GM19467 (cell line): ENCODE measurements at regions not wholly inside any gene's neighbourhood (a gene's known extent, or its start where the extent isn't known, plus 50 kb on each side); places are given as distances from the start of the nearest gene placed in this dataset.

Experiments
- ATAC-seq: cut with Tn5 transposase; IDR thresholded peaks from one replicate; pipeline ENCODE4 v1.9.1; 2021; ENCODE audit warnings: mild to moderate bottlenecking, moderate library complexity; ENCODE audit not compliant: unreplicated experiment

DNA sequence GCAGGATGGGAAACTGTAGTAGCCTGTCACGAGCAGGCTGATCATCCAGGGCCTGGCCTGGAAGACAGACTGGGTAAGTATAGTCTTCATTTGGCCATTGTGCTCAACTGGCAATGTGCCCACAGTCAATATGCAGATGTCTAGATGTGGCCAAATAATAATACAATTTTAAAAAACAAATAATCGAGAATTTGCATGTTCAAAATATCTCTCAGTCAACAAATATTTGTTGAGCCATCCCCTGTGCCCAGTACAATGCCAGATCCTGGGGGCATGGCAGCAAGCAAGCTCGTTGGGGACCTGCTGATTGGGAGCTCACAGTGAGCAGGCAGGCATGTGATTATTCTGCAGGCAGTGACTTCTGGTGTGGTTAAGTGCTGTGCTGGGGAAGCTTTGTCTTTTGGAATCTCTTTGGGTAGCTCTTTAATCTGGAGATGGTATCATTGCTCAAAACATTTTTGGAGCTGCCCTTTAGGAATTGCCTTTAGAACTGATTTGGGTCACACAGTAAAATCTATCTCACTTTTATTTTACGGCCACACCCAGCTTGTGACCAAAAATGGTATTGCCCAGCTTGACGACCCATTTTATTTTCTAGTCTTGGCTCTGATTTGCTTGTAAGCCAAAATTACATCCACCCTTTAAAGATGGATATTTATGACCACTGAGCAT, 92.2 kb downstream of the PLCE1 start:
- ATAC-seq = no peak

DNA sequence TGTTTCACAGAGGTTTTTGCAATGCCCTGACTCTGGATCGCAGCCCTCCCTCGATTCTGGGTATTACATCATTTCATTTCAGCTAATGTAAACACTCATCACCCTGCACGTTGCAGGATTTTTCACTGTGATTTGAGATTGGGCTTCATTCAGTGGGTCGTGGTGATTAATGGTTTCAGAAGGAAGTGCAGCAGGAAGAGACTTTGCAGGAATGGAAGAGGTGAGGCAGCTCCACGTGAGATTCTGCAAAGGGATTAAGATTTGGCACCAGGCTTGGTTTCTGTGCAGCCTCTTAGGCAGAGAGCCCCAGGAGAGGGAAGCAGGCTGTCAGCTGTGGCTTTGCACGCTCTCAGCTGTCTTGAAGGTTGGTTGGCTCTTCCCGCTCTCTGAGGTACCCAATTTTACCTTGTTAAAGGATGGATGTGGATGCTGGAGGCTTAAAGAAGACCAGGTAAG, 95.2 kb downstream of the PLCE1 start:
- no peak for ATAC-seq

DNA sequence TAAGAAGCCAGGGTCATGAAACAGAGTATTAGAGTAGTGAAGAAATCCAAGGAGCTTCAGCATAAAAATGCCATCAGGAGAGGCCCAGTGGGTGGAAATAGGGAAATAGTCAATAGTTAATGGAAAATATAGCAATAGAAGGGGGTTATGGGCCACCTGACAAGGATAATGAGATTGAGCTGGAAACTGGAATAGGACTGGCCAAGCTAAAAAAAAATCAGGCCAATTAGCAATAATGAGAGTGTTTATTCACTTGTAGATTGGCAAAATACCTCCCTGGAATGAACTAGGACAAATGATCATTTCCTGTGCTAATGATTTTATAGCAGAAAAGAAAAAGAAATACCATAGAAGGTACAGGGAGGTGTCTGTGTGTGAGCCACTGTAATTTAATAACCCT, 97.9 kb downstream of the PLCE1 start:
- no peak for ATAC-seq

DNA sequence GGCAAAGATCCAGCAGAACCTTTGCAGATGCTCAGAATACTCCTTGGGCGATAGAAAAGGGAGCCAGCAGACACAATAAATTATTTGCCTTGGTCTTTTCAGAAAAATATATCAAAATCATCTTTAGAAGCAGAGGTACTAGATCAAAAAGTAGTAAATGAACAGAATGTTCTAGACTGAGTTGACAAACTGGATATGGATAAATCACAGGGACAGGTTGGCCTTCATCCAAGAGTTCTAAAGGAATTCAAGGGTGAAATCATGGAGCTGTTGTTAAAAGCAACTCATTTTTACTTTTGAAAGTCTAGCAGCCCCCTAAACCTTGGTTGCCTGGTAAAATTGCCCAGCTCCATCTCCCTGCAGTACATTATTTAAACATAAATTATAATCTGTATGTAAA, 99.1 kb downstream of the PLCE1 start:
- ATAC-seq = no peak

DNA sequence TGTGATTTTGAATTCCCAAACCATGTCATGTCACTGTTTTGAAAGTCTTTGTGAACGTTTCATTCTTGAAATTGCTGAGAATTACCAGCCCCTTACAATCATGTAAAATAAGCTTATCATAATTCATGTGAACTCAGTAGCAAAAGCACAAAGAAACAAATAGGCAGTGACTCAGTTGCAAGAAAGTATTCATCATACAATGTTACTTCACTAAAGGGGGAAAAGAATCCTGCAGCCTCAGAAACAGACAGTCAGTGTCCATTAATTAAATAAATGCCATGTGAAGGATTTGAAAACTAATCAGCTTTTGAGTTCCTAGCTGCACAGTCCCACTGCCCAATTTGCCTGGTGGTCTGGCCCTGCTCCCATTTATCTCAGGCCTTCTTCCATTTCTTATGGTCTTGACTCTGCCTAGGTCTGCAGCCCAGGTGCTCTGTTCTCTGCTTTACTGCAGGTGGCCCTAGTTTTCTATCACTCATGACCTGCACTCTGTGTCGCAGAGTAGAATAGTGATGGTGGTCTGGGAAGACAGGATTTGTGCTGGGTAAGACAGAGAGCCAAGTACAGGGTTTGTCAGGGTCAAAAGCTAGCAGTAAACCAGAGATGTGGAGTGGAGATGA, 99.7 kb downstream of the PLCE1 start:
- no peak for ATAC-seq

DNA sequence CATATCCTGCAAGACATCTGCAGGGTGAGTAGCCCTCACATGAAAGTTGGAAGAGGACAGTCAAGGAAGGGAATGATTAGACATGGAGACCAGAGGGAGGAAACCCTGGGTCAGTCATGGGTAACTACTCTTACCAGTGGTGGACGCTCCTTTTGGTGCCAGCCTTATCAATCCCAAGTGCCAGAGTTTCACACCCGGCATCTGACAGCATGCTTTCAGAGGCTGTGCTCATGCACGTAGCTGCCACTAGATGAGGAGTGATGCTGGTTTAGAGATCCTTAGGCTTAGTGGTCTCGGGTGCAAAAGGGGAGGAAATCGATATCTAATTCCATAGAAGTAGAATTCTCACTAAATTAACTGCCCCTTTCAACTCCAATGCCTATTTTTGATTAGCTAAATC, 100.8 kb downstream of the PLCE1 start:
- ATAC-seq = no peak

DNA sequence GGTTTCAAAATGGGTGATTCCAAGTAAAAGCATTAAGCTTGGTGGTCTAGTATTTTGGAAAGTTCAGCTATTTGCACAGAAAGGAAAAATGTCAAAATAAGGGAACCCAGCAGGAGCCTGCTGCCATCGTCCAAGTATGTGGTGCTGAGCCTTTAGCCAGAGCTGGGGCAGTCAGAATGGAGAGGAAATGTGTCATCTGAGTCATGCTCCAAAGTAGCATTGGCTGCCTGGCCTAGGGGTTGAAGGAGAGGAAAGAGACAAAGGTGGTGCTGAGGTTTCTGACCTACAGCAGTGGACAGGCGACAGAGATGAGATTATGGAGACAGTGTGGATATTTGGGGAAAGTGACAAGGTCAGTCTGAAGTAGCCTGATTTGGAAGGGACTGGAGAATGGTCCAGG, 103.9 kb downstream of the PLCE1 start:
- no peak for ATAC-seq

DNA sequence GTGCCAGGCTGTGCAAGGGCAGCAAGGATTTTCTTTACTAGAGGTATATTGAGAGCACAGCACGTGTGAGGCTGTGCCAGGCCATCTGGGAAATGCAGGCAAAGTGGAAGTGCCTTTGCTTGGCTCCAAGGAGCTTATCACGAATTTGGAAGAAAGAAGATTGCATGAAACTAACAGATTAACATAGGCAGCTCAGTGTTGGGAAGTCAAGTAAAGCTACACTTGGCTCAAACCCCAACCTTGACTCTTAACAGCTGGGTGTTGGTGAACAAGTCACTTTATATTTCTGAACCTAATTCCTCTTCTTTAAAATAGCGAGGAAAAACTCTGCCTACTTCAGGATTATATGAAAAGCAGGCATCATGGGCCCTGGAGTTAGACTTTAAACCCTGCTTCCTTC, 105.2 kb downstream of the PLCE1 start:
- ATAC-seq = no peak

DNA sequence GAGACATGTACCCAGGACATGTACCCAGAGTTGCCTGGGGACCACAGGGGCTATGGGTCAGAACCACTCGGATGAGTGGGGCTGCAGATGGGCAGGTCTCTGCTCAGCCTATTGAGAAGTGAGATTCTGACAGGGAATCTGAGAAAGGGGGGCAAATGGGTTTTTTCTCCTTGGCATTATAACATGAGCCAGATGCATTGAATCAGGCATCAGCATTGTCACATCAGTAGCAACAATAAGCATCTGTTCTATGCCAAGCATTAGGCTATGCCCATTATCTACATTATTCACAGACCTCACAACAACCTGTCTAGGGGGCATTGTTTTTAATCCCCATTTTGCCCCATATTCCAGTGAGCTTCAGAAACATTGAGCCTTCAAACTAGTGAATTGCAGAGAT, 108.2 kb downstream of the PLCE1 start:
- ATAC-seq = no peak

DNA sequence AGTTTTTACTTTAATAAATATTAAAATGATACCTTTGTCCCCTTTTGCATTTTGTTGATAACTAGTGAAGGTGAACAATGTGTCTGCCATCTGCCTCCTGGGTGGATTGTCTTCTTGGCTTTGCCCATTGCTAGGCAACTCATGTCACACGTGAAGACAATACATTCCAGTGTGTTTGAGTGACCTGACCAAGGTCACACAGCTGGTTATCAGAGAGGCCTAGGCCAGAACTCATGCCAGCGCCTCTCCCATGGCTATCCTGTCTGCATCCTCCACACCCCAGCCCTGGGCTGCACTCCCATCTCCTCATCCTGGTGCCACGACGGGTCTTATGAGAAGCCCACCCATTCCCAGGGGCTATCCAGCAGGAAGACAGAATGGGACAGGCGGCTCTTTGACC, 108.7 kb downstream of the PLCE1 start:
- ATAC-seq = no peak

DNA sequence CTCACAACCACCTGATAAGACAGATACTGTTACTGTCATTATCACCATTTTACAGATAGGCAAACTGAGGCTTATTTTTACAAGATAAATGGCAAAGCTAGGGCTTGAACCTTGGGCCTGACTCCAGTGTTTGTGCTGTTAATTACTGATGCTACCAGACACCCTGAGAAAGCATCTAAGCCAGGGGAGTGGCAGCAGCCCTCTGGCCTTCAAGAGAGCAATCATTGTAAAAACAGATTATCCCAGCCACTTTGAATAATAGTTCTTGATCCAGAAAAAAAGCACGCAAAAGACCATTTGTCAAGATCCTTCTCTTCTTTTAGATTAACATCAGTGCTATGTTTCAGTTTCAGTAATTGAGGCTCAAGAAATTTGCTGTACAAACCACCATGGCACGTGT, 109.5 kb downstream of the PLCE1 start:
- ATAC-seq = no peak

DNA sequence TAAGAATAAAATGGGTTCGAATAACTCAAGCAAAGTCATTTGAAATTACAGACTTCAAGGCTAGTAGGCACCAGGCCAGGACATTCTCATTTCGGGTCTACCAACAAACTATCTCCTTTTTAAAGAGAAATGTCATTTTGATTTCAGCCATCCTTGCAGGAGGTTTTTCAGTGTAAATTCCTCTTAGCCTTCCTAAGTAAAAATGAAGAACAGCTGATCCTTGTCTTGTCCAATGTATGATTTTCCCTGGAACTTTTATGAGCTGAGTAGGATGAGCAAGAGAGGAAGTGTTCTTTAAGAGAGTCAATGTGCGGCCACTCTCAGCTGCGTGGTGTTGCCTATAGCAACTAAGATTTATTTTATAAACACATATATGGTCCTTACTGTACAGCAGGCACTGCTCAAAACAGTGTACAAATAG, 110.1 kb downstream of the PLCE1 start:
- ATAC-seq = no peak

DNA sequence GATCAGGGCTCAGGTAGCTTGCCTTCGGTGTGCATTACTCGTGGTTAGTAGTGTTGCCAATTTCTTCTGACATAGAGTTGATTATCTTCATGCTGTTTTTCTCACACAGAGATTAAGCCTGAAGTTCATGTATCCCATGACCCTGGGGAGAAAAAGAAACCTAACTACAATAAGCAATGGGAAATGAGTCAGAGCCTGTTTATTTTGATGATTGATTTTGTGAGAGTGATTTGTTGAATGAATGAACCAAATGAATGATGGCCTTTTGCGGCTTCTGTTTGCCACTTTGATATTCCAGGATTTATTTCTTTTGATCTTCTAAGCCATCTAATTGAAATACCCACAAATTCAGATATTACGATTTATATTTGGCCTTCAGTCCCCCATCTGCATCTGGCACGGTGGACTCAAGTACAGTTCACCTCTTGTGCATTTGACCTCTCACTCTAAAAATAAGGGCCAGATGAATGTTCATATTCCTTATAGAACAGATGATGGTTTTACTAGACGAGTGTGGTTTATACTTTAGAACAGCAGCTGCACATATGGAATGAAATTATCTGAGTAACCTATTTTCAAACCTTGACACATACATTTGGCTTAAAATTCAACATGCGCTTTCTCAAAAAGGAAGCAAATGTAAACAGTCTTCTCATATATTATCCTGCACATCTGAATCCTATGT, 110.7 kb downstream of the PLCE1 start:
- ATAC-seq = no peak

DNA sequence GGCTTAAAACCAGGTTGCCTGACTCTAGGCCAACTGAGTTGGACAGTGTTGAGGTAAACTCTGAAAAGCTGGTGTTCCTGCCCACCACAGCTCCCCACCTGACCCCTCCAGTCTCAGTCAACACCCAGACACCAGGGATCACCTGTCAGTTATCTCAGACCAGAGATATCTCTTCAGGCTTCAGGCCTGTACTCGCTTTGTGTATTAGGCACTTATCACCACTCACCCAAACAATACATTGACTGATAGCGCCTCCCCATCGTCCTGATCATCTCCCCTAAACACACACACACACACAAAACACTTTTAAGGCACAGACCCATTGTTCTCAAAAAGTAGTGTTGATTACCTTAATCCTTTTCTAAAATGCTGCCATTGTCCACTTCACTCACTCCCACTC, 111.5 kb downstream of the PLCE1 start:
- no peak for ATAC-seq

DNA sequence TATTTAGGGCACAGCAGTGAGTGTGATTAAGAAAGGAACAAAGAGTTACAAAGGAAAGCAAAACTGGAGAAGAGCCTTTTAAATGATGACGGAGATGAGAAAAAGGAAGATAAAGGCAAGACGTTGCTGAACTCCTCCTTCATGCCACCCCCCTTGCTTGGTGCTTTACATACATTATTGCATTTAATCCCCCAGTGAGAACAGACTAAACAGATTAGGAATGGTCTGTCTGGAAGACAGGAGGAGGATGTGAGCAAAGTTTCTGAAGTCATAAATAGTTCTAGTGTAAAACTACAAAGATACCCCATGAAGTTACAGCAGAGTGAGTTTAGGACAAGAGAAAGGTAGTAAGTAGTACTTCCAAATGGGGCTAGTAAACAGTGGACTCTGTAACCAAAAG, 113.5 kb downstream of the PLCE1 start:
- no peak for ATAC-seq

DNA sequence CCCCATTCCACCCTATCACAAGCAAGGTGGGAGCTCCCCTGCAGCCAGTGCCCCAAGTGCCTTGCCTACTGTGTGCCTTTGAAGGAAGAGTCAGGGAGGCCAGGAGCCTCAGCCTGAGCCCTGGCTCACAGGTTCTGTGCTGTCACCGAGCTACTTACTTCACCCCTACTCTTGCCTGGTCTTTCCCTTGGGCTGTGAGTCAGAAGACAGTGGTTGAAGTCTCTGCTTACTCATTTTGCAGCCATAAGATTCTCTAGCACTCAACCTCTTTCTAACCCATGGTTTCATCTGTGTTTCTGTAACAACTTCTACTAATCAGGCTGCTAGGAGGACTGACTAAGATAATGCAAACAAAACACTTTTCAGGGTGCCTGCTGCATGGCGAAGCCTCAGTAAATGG, 114.5 kb downstream of the PLCE1 start:
- ATAC-seq = no peak

DNA sequence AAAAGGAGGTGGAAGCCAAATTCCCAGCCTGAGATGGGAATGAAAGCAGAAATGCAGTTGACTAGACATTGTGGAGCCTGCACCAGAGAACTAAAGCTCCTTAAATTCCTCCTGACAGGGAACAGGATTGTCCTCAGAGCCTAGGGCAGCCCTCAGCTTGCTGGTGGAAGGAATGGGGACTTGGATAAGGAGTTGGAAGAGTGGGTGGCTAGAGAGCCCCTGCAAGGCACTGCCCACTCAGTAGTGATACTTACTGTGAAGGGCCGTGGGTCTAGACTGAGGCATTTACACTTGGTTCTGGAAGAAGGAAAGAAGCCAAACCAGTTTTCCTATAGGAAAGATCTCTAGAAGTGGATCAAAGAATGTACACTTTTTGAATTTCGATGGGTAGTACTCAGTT, 117.6 kb downstream of the PLCE1 start:
- ATAC-seq = no peak

DNA sequence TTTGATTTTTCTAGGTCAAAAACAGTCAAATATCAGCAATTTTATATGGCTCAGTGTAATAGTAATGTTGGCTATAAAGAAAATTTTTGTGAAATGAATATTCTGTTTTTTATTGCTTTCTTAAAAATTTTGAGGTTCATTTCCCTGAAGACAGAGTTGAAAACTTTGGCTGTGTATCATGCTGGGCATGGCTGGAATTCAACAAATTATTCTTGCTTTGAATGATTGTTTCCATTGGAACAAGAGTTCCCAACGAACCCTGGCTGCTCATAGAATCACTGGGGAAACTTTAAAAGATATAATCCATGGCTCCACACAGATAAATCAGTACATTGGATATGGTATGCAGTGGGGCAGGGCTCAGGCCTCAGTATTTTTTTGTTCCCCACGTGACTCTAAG, 118.6 kb downstream of the PLCE1 start:
- ATAC-seq = no peak

DNA sequence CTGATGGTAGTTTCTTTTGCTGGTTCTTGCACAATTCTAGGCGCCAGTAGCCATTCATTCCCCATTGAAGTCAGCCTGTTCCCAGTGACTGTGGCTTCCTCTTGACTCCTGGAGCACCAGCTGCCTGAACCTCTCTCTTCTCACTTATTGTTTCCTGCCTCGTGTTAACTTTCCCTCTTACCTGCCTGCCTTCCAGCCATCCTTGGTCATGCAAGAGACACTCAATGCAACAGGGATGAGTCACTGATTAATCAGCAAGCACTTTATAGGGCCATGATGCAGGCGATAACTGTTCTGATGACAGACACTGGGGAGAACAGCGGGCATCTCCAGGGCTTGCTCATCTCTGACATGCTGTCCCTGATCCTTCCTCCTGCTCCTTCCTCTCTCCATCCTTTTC, 122.0 kb downstream of the PLCE1 start:
- ATAC-seq = no peak

DNA sequence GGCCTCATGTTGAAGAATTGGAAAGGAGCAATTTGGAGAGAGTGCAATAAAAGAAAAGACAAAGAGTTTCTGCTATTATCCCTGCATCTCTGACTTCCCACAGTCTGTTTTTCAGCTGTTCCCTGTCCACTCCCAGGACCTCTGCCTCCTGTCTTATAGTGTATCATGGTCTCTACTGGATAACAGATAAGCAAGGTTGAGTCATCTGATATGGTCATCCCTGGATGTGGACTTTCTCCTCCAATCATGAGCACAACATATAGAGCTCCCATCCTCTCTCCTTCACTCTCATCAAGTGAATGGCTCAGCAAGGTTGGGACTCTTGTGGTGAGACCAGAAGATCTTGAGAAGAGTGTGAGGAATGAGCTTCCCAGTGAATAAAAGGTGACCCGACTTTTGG, 123.1 kb downstream of the PLCE1 start:
- no peak for ATAC-seq

DNA sequence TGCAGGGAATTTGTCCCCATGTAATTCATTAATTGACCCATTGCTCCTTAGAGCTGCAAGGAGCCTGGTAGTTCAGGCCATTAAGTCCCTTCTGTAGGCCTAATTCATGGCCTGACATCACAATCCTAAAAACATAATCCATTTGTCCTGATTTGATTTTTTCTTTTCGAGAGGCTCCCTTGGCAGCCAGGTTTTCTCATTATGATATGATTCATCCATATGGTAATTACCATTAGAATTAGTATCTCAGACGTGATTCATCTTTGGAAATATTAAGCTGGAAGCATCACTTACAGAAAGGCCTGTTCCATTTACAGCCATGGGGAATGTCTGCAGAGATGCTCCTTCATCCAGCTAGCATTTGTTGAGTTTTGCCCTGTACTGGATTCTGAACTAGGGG, 128.5 kb downstream of the PLCE1 start:
- no peak for ATAC-seq

DNA sequence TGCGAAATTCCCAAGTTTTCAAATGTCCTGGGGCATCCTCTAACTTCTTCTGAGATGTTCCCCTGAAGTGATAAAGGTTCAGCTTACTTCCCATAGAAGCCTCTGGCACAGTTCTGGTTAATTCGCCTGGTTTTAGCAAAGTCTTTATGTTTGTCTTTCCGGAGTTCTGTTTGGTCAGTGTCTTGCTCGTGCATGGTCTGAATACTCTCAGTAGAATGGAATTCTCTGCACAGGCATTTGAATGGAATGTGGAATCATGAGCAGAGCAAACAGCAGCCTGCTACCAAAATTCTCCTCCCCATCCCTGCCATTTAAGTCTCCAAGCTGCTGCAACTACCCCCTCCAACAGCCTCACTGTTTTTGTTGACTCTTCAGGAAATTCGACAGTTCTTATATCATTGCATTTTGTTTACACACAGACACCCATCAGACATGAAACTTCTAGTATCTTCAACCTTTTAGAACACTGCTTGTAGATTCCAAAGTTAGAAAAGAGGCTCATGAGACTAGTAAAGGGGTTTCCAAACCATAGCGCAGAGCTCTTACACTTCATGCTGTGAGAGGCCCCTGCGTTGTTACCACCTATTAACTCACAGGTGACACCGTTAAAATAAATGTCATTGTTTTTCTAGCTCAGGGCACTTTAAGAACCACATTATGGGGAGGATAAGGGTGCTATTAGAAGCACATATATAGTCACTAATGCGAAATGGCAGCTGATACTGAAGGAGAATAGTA, 129.7 kb downstream of the PLCE1 start:
- no peak for ATAC-seq
